22Rv1 (cell line): ENCODE measurements at regions not wholly inside any gene's neighbourhood (a gene's known extent, or its start where the extent isn't known, plus 50 kb on each side); places are given as distances from the start of the nearest gene placed in this dataset.
"Not testable (repeated sequence)": the region's sequence is repeated elsewhere in the genome, so short reads cannot be mapped to it uniquely, and the experiment has no call there.

Experiments used
- H3K27ac ChIP-seq: fragments of 450-650 bp; 2 replicates; pipeline ENCODE4 v1.5.1; 2017
- CTCF ChIP-seq: fragments of 450-650 bp; IDR thresholded peaks from 2 replicates; pipeline ENCODE4 v1.5.1; 2017; ENCODE audit warnings: mild to moderate bottlenecking
- ZFX ChIP-seq: fragments of 450-650 bp; IDR thresholded peaks from 2 replicates; pipeline ENCODE4 v1.6.1; 2017; ENCODE audit warnings: antibody characterized with exemption, borderline replicate concordance

GRCh38 chr7:96921231-96921630 lies 84.1 kb upstream of the DLX6 start:
- H3K27ac ChIP-seq, result no peak overlapping the region
- TF ChIP-seq ZFX (no peak), CTCF (no peak)

- no peak for TF ChIP-seq ZFX
- TF ChIP-seq CTCF, result no peak
- H3K27ac ChIP-seq, result no peak overlapping the region
These were observed 83.6 kb upstream of the DLX6 start for GRCh38 chr7:96921771-96922170.

GRCh38 chr7:96923345-96923744 lies 82.0 kb upstream of the DLX6 start:
- H3K27ac ChIP-seq, result not testable (repeated sequence)

DNA sequence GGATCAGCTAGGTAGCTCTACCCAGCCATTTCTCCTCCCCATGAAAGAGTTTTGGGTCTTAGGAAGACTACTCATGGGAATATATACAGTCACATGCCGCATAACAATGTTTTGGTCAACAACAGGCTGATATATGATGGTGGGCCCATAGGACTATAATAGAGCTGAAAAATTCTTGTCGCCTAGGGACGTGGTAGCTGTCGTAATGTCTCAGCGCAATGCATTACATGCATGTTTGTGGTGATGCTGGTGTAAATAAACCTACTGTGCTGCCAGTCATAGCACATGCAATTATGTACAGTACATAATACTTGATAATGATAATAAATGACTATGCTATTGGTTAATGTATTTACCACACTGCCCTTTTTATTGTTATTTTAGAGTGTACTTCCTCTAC lies 78.2 kb upstream of the DLX6 start:
- TF ChIP-seq ZFX, result no peak
- TF ChIP-seq CTCF, result no peak
- no peak overlapping the region for H3K27ac ChIP-seq

DNA sequence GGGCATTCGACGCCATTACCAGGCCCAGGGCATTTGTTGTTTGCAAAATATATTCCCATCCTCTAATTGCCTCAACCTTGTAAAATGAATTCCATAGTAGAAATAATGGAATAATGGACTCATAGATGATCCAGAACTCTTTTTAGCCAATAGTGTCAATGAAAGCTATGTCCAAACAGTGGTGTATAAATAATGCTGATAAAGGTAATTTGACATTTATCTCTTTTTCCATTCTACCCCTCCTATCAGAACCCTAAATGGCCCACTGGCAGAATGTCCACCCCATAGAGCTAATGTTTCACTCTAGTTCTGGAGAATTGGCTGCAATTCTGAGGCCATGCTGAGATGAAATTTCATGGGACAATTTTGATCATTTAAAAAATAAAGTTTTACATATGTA lies 76.4 kb upstream of the DLX6 start:
- TF ChIP-seq CTCF, result no peak
- TF ChIP-seq ZFX, result no peak

GRCh38 chr7:96931891-96932290 lies 73.5 kb upstream of the DLX6 start:
- TF ChIP-seq CTCF (no peak), ZFX (no peak)
- no peak overlapping the region for H3K27ac ChIP-seq

More for the DNA sequence above, 76.4 kb upstream of the DLX6 start:
- no peak overlapping the region for H3K27ac ChIP-seq

GRCh38 chr7:96933067-96933645 lies 72.2 kb upstream of the DLX6 start:
- no peak for TF ChIP-seq CTCF
- H3K27ac ChIP-seq, result no peak overlapping the region

DNA sequence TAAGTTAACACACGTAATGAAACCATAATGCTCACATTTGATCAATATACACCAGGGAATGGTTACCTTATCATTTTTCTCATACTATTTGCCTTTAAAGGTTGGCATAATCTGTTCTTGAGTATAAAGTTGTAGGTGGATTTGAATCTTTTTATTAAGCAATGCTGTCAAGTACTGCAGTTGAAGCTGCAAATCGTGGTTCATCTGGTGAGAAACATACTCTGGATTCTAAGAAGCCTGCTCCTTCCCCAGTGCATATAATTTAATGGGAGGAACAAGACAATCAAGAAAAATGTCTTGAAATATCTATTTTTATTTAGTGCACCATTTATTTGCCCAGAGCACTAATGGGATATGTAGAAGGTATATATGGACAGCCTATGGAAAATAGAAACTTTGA lies 68.7 kb upstream of the DLX6 start:
- no peak overlapping the region for H3K27ac ChIP-seq
- TF ChIP-seq CTCF (no peak), ZFX (no peak)
